Natural killer cell treated with Interleukin-12 subunit alpha and Interleukin-12 subunit beta and Interleukin-15 and Interleukin-18, amount 100 ng/mL, for 72 hours (primary cell): ENCODE measurements at regions not wholly inside any gene's neighbourhood (a gene's known extent, or its start where the extent isn't known, plus 50 kb on each side); places are given as distances from the start of the nearest gene placed in this dataset.
A peak's percentile ranks its signal among the peaks of the same experiment; 100 is the strongest.

Source experiments
- ATAC-seq, 2 donors: fragments of 150-1000 bp; cut with Tn5 transposase in 1 of 2; sonication (Bioruptor Pico), chemical (Tn5 transposase) in 1 of 2; 2 replicates each; pipeline ENCODE4 v1.10.0; 2021
- DNase-seq: peaks from one replicate; pipeline ENCODE4 v3.0.0; 2022; ENCODE audit warnings: low spot score
- H3K27ac Mint-ChIP-seq, 2 donors: 1 replicate in 1 of 2; 2 replicates in 1 of 2; pipeline ENCODE4 v1.8.0; 2022; ENCODE audit warnings: mixed read lengths in 2 of 2, mild to moderate bottlenecking in 1 of 2, moderate library complexity in 1 of 2
- H3K27me3 Mint-ChIP-seq, 2 donors: 1 replicate in 1 of 2; 2 replicates in 1 of 2; pipeline ENCODE4 v1.8.0; 2022; ENCODE audit warnings: mixed read lengths in 2 of 2
- H3K36me3 Mint-ChIP-seq: one replicate; pipeline ENCODE4 v1.8.0; 2022; ENCODE audit warnings: mixed read lengths
- H3K4me1 Mint-ChIP-seq, 2 donors: 1 replicate in 1 of 2; 2 replicates in 1 of 2; pipeline ENCODE4 v1.8.0; 2022; ENCODE audit warnings: low read depth in 2 of 2, mixed read lengths in 2 of 2, mild to moderate bottlenecking in 1 of 2
- H3K4me3 Mint-ChIP-seq: one replicate; pipeline ENCODE4 v1.8.0; 2022; ENCODE audit warnings: mixed read lengths
- H3K9me3 Mint-ChIP-seq: 2 replicates; pipeline ENCODE4 v1.8.0; 2022; ENCODE audit warnings: mixed read lengths

DNA sequence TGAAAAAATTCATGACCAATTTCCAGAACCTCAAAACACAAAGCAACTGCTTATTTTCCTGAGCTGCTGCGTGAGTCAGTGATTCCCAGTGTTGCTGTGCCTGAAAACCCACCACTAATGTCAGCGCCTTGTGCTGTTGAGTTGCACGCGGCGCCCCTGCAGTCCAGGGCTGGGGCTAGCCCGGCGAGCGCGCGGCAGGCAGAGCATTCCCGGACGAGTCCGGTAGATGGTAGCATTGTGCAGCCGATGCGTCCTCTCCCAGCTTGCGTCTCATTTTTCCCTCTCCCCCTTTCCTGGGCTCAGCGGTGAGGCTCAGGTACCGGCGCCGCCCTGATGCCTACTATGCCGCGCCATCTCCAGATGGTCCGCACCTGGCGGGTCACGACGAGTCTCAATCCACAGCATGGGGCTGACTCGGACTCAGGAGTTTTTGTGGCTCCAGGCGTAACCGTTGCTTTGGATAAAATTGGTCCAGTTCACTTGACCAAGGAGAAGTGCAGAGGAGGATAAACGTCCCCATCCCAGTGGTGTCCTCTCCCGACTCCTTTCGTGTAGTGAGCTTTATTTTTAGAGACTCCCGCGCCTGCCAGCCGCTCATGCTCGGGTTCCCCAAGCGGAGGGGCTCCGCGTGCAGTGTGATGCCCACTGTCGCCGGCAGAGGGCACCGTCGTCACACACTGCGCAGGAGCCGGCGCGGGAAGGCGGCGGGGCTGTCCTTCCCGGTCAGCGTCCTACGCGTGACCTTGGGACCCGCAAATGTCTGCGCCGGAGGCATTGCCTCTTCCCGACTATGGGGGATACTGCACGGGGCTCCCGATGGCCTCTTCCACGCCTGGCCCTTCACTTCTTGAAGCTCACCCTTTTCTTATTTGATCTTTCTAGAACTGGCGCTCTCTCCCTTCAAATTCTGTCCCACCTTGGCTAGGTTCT lies 53.6 kb upstream of the IGFBP7 start:
- H3K4me3 Mint-ChIP-seq: peak overlapping the region; percentile 94
- no peaks in the 10 kb centered on the region for H3K9me3 Mint-ChIP-seq
- peaks cover 16 to 28% of the 10 kb centered on the region in 2 donors for H3K4me1 Mint-ChIP-seq
- H3K27ac Mint-ChIP-seq: peak overlapping the region in 1 of 2 donors; percentile 83
- ATAC-seq (peak; percentile 94 to 95), DNase-seq (peak; percentile 89)
- peaks cover 10 to 25% of the 10 kb centered on the region in 2 donors for H3K27me3 Mint-ChIP-seq
- no peaks in the 10 kb centered on the region for H3K36me3 Mint-ChIP-seq

DNA sequence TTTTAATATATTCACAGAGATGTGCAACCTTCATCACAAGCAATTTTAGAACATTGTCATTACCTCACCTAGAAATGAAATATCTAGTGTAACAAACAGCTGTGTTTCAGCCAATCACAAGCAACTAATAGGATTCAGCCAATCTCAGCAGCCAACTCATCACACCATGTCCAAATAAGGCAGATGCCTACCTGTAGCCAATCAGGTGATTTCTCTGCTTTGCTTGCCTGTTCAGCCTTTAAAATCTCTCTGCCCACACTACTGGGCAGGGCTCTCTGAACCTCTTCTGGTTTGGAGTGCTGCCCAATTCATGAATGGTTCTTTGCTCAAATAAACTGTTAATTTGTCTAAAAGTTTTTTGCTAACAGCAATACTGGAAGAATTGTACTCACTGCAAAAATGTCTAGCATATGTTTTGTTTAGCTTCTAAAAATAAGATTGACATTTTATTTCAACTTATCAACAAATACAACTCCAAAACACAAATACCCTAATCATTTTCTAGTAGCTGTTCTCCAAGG lies 52.4 kb upstream of the IGFBP7 start:
- Mint-ChIP-seq H3K36me3 (no peaks in the 10 kb centered on the region), H3K27me3 (peaks cover 8 to 25% of the 10 kb centered on the region in 2 donors), H3K4me3 (no peak overlapping the region), H3K27ac (no peak overlapping the region), H3K9me3 (no peaks in the 10 kb centered on the region), H3K4me1 (peaks cover 18 to 34% of the 10 kb centered on the region in 2 donors)
- DNase-seq (no peak), ATAC-seq (no peak)
